GM21528 (cell line): ENCODE measurements at regions not wholly inside any gene's neighbourhood (a gene's known extent, or its start where the extent isn't known, plus 50 kb on each side); places are given as distances from the start of the nearest gene placed in this dataset.

Experiments used
- ATAC-seq: cut with Tn5 transposase; IDR thresholded peaks from one replicate; pipeline ENCODE4 v1.9.1; 2021; ENCODE audit warnings: mild to moderate bottlenecking, moderate library complexity; ENCODE audit not compliant: unreplicated experiment, low FRiP score

- no peak for ATAC-seq
Observed at GRCh38 chr17:73749928-73750605, 105.8 kb upstream of the SDK2 start.

GRCh38 chr17:73750975-73751374 lies 106.7 kb upstream of the SDK2 start:
- ATAC-seq: no peak

- ATAC-seq: no peak
Observed at GRCh38 chr17:73753751-73754496, 109.7 kb upstream of the SDK2 start.

- no peak for ATAC-seq
Observed at GRCh38 chr17:73754886-73755400, 110.7 kb upstream of the SDK2 start.

- no peak for ATAC-seq
Observed at GRCh38 chr17:73757420-73757819, 113.2 kb upstream of the SDK2 start.

GRCh38 chr17:73758245-73758644 lies 114.0 kb upstream of the SDK2 start:
- no peak for ATAC-seq

GRCh38 chr17:73759324-73759723 lies 115.1 kb upstream of the SDK2 start:
- no peak for ATAC-seq

- ATAC-seq: no peak
Observed at GRCh38 chr17:73759734-73760438, 115.6 kb upstream of the SDK2 start.

- no peak for ATAC-seq
Observed at GRCh38 chr17:73760439-73760758, 116.2 kb upstream of the SDK2 start.

GRCh38 chr17:73765824-73766563 lies 121.7 kb upstream of the SDK2 start:
- ATAC-seq: no peak

- no peak for ATAC-seq
Observed at GRCh38 chr17:73767696-73768095, 123.5 kb upstream of the SDK2 start.

GRCh38 chr17:73768691-73769090 lies 124.4 kb upstream of the SDK2 start:
- no peak for ATAC-seq

GRCh38 chr17:73769479-73769878 lies 125.2 kb upstream of the SDK2 start:
- ATAC-seq: no peak

- no peak for ATAC-seq
Observed at GRCh38 chr17:73770115-73770848, 126.0 kb upstream of the SDK2 start.

- no peak for ATAC-seq
Observed at GRCh38 chr17:73770849-73771229, 126.6 kb upstream of the SDK2 start.

- no peak for ATAC-seq
Observed at GRCh38 chr17:73772107-73772705, 128.0 kb upstream of the SDK2 start.

- ATAC-seq: no peak
Observed at GRCh38 chr17:73773702-73774101, 129.5 kb upstream of the SDK2 start.

- no peak for ATAC-seq
Observed at GRCh38 chr17:73774852-73775251, 130.6 kb upstream of the SDK2 start.

- no peak for ATAC-seq
Observed at GRCh38 chr17:73776351-73777130, 132.3 kb upstream of the SDK2 start.
